Keratinocyte (primary cell): ENCODE measurements at regions not wholly inside any gene's neighbourhood (a gene's known extent, or its start where the extent isn't known, plus 50 kb on each side); places are given as distances from the start of the nearest gene placed in this dataset.

Experiments
- EZH2 ChIP-seq: IDR thresholded peaks from one replicate; pipeline ENCODE4 v1.6.1; 2012; ENCODE audit warnings: inconsistent platforms, mild to moderate bottlenecking, low read length, moderate library complexity
- TF ChIP-seq, protein P1 (sequence below), 3 experiments: IDR thresholded peaks in 1 of 3; conservative IDR thresholded peaks in 1 of 3; optimal IDR thresholded peaks in 1 of 3; 2 replicates in 2 of 3; 3 replicates in 1 of 3; pipeline versions ENCODE3 to v1.5.1; 2011; ENCODE audit warnings: low read length in 3 of 3, mild to moderate bottlenecking in 3 of 3, moderate library complexity in 2 of 3, control low read depth in 1 of 3, inconsistent platforms in 1 of 3; ENCODE audit not compliant: insufficient read depth in 2 of 3; ENCODE audit errors: extremely low read depth in 1 of 3

DNA sequence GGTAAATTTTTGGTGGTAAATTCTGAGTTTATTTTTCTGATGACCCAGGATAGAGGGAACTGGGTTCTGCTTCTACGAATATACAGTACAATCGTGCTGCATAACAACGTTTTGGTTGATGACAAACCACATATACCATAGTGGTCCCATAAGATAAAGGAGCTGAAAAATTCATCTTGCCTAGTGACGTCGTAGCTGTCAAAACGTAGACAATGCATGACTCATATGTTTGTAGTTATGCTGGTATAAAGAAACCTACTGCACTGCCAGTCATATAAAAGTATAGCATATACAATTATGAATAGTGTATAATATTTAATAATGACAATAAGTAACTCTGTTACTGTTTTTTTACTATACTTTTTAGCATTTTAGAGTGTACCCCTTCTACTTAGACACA is 244.0 kb downstream of the GAS1 start:
- TF ChIP-seq, protein P1, sequence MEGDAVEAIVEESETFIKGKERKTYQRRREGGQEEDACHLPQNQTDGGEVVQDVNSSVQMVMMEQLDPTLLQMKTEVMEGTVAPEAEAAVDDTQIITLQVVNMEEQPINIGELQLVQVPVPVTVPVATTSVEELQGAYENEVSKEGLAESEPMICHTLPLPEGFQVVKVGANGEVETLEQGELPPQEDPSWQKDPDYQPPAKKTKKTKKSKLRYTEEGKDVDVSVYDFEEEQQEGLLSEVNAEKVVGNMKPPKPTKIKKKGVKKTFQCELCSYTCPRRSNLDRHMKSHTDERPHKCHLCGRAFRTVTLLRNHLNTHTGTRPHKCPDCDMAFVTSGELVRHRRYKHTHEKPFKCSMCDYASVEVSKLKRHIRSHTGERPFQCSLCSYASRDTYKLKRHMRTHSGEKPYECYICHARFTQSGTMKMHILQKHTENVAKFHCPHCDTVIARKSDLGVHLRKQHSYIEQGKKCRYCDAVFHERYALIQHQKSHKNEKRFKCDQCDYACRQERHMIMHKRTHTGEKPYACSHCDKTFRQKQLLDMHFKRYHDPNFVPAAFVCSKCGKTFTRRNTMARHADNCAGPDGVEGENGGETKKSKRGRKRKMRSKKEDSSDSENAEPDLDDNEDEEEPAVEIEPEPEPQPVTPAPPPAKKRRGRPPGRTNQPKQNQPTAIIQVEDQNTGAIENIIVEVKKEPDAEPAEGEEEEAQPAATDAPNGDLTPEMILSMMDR (optimal IDR thresholded peaks at IDR 0.05 in 1 of 3, IDR thresholded peaks at IDR 0.05 in 1 of 3, conservative IDR thresholded peaks at IDR 0.05 in 1 of 3; ENCODE audit: extremely low read depth in 1 of 3, insufficient read depth in 2 of 3, low read length in 3 of 3): no peak
- no peak for TF ChIP-seq EZH2
